HepG2 (cell line): ENCODE measurements at regions not wholly inside any gene's neighbourhood (a gene's known extent, or its start where the extent isn't known, plus 50 kb on each side); places are given as distances from the start of the nearest gene placed in this dataset.

Source experiments
- ATAC-seq: fragments of 200-7000 bp; cut with Tn5 transposase; 3 replicates; pipeline ENCODE4 v1.9.1; 2020; ENCODE audit warnings: mild to moderate bottlenecking, moderate library complexity
- BruUV-seq: library from RNA; stranded (reverse); fragments of 400-500 nt; replicated peaks from 2 replicates; lab custom pipeline; 2021; lab: Mats Ljungman, UMichigan
- CTCF ChIA-PET: fragments of 300-600 bp; formaldehyde crosslinking; extraction: SDS; loops from one replicate; lab custom pipeline; 2021; ENCODE audit warnings: low total read pairs, inconsistent platforms, low intra/inter-chr PET ratio; lab: Yijun Ruan, JAX
- POLR2A ChIA-PET: fragments of 350-600 bp; sonication (Branson Sonifier 250); formaldehyde crosslinking; loops from one replicate; lab custom pipeline; 2020; ENCODE audit warnings: antibody characterized with exemption, inconsistent platforms; lab: Yijun Ruan, JAX
- DNase-seq: peaks from one replicate; pipeline ENCODE4 v3.0.0-alpha.2; 2015; ENCODE audit warnings: low spot score
- FAIRE-seq: peaks from 3 replicates; lab custom pipeline; 2011; peaks lifted over from hg19 to GRCh38; lab: Jason Lieb, UNC
- H2AFZ ChIP-seq: one replicate; pipeline ENCODE4 v1.6.1; 2011; ENCODE audit warnings: low read length, inconsistent platforms
- H3K27ac ChIP-seq: fragments of 300-600 bp; 3 replicates; pipeline ENCODE4 v1.8.0; 2011; ENCODE audit warnings: mixed run types, mild to moderate bottlenecking, mixed read lengths, low read length, inconsistent platforms; ENCODE audit not compliant: insufficient read depth; ENCODE audit errors: extremely low read length
- H3K27me3 ChIP-seq, 2 experiments: fragments of 200-600 bp in 1 of 2; 2 replicates in 1 of 2; 3 replicates in 1 of 2; pipeline versions ENCODE4 v1.6.0 to v1.8.0; 2011; ENCODE audit warnings: low read length in 2 of 2, mild to moderate bottlenecking in 2 of 2, moderate library complexity in 2 of 2, inconsistent platforms in 1 of 2; ENCODE audit not compliant: insufficient read depth in 2 of 2, control insufficient read depth in 1 of 2
- H3K36me3 ChIP-seq, 2 experiments: fragments of 200-600 bp in 1 of 2; replicated peaks in 1 of 2; 2 replicates in 1 of 2; 3 replicates in 1 of 2; pipeline versions ENCODE4 v1.5.1 to v1.8.0; 2011; ENCODE audit warnings: low read length in 2 of 2, inconsistent platforms in 1 of 2; ENCODE audit not compliant: insufficient read depth in 2 of 2, control insufficient read depth in 1 of 2
- H3K4me1 ChIP-seq: 2 replicates; pipeline ENCODE4 v1.5.1; 2012; ENCODE audit warnings: low read length, inconsistent platforms; ENCODE audit not compliant: insufficient read depth
- H3K4me2 ChIP-seq: 2 replicates; pipeline ENCODE4 v1.6.0; 2011; ENCODE audit warnings: low read depth, low read length, inconsistent platforms
- H3K4me3 ChIP-seq, 3 experiments: fragments of 200-600 bp in 1 of 3; sonication (generic), shearing (Covaris generic) in 1 of 3; replicated peaks in 1 of 3; 2 replicates each; pipeline ENCODE4 v1.5.1; 2011 to 2016; ENCODE audit warnings: low read length in 3 of 3, inconsistent platforms in 2 of 3, low read depth in 2 of 3, mild to moderate bottlenecking in 2 of 3, control low read depth in 1 of 3, mixed read lengths in 1 of 3; ENCODE audit not compliant: insufficient read depth in 1 of 3
- H3K79me2 ChIP-seq: one replicate; pipeline ENCODE4 v1.6.1; 2011; ENCODE audit warnings: low read length, inconsistent platforms; ENCODE audit not compliant: insufficient read depth
- H3K9ac ChIP-seq: 2 replicates; pipeline ENCODE4 v1.6.0; 2011; ENCODE audit warnings: mild to moderate bottlenecking, low read depth, low read length, inconsistent platforms; ENCODE audit not compliant: insufficient read depth
- H3K9me3 ChIP-seq: 2 replicates; pipeline ENCODE4 v1.5.1; 2012; ENCODE audit warnings: mild to moderate bottlenecking, low read length
- H4K20me1 ChIP-seq: 2 replicates; pipeline ENCODE4 v1.6.0; 2011; ENCODE audit warnings: inconsistent platforms, mild to moderate bottlenecking, low read length, moderate library complexity; ENCODE audit not compliant: insufficient read depth
- ATAD3A ChIP-seq: sonication (generic); formaldehyde crosslinking; IDR thresholded peaks from 2 replicates; pipeline ENCODE4 v1.4.0; 2020; ENCODE audit warnings: missing genetic modification reagents
- CTCF ChIP-seq: sonication (generic); formaldehyde crosslinking; IDR thresholded peaks from 2 replicates; pipeline ENCODE4 v1.5.0; 2020; ENCODE audit warnings: mild to moderate bottlenecking, missing genetic modification reagents, moderate library complexity
- DRAP1 ChIP-seq: IDR thresholded peaks from 2 replicates; pipeline ENCODE4 v1.6.1; 2016; ENCODE audit warnings: missing genetic modification reagents, missing compliant biosample characterization
- HOXA5 ChIP-seq: sonication (generic); formaldehyde crosslinking; IDR thresholded peaks from 2 replicates; pipeline ENCODE4 v1.4.0; 2020; ENCODE audit warnings: missing genetic modification reagents
- MIER3 ChIP-seq: IDR thresholded peaks from 2 replicates; pipeline ENCODE4 v1.6.1; 2016; ENCODE audit warnings: missing compliant biosample characterization, borderline replicate concordance
- PBX2 ChIP-seq: IDR thresholded peaks from 2 replicates; pipeline ENCODE4 v1.6.1; 2016; ENCODE audit warnings: control low read depth
- RAD21 ChIP-seq: fragments of 450-650 bp; formaldehyde crosslinking; IDR thresholded peaks from 2 replicates; pipeline ENCODE4 v1.5.0; 2020; ENCODE audit warnings: mild to moderate bottlenecking
- RCOR2 ChIP-seq: IDR thresholded peaks from 2 replicates; pipeline ENCODE4 v1.6.1; 2016; ENCODE audit warnings: missing biosample characterization, missing genetic modification reagents
- SRF ChIP-seq: IDR thresholded peaks from 2 replicates; pipeline ENCODE4 v1.6.1; 2011; ENCODE audit warnings: mild to moderate bottlenecking, low read depth, low read length, moderate library complexity
- STAG1 ChIP-seq: sonication (generic); formaldehyde crosslinking; IDR thresholded peaks from 2 replicates; pipeline ENCODE4 v1.4.0; 2020; ENCODE audit warnings: missing genetic modification reagents
- ZBTB26 ChIP-seq: IDR thresholded peaks from 2 replicates; pipeline ENCODE4 v1.6.1; 2016; ENCODE audit warnings: missing compliant biosample characterization, missing genetic modification reagents, borderline replicate concordance
- ZC3H4 ChIP-seq: sonication (generic); formaldehyde crosslinking; IDR thresholded peaks from 2 replicates; pipeline ENCODE4 v1.4.0; 2020; ENCODE audit warnings: missing genetic modification reagents, borderline replicate concordance
- ZFP36L1 ChIP-seq: sonication (generic); formaldehyde crosslinking; IDR thresholded peaks from 2 replicates; pipeline ENCODE4 v1.8.0; 2022; ENCODE audit warnings: mild to moderate bottlenecking, missing genetic modification reagents, moderate library complexity
- ZHX1 ChIP-seq: sonication (generic); formaldehyde crosslinking; IDR thresholded peaks from 2 replicates; pipeline ENCODE4 v1.8.1; 2022; ENCODE audit warnings: low read depth, mild to moderate bottlenecking, missing genetic modification reagents
- ZNF296 ChIP-seq: sonication (generic); formaldehyde crosslinking; conservative IDR thresholded peaks from 2 replicates; pipeline ENCODE4 v1.5.0; 2020; ENCODE audit warnings: mild to moderate bottlenecking, missing genetic modification reagents
- ZNF333 ChIP-seq: sonication (generic); formaldehyde crosslinking; IDR thresholded peaks from 2 replicates; pipeline ENCODE4 v1.4.0; 2020; ENCODE audit warnings: mild to moderate bottlenecking, missing genetic modification reagents, borderline replicate concordance
- ZNF343 ChIP-seq: sonication (generic); formaldehyde crosslinking; IDR thresholded peaks from 2 replicates; pipeline ENCODE4 v1.4.0; 2020; ENCODE audit warnings: mild to moderate bottlenecking, missing genetic modification reagents
- ZNF441 ChIP-seq: sonication (generic); formaldehyde crosslinking; IDR thresholded peaks from 2 replicates; pipeline ENCODE4 v1.7.0; 2021; ENCODE audit warnings: missing genetic modification reagents, borderline replicate concordance
- ZSCAN22 ChIP-seq: sonication (generic); formaldehyde crosslinking; IDR thresholded peaks from 2 replicates; pipeline ENCODE4 v1.4.0; 2020; ENCODE audit warnings: mild to moderate bottlenecking, missing genetic modification reagents
- WGBS: methylation state at CpG from one replicate; pipeline ENCODE4 v1.1.6; 2017; ENCODE audit warnings: low lambda C conversion rate; 5-methylcytosine and 5-hydroxymethylcytosine counted together
- in situ Hi-C: cut with HindIII; loops from 2 replicates; pipeline ENCODE4 v1.10.0; 2017; ENCODE audit warnings: low pct_unique_long_range_greater_than_20kb; ENCODE audit not compliant: extremely low pct_ligation_motif_present
- intact Hi-C: fragments of 100-400 bp; cut with micrococcal nuclease; formaldehyde crosslinking; loops from one replicate; pipeline ENCODE4 v1.10.0; 2022; ENCODE audit not compliant: unreplicated experiment

GRCh38 chr3:25009665-25010064 lies 418.4 kb upstream of the RARB start:
- no peak overlapping the region for H3K9ac ChIP-seq
- intact Hi-C loops (no loop called here), in situ Hi-C loops (no loop called here)
- no peaks in the 10 kb centered on the region for H3K79me2 ChIP-seq
- FAIRE-seq (no peak), DNase-seq (no peak), ATAC-seq (no peak)
- no TSS peak for BruUV-seq
- ChIA-PET CTCF (no interaction called here), POLR2A (no interaction called here)
- H3K4me2 ChIP-seq: no peak overlapping the region
- H2AFZ ChIP-seq: no peak overlapping the region
- H3K4me3 ChIP-seq: no peak overlapping the region
- no peaks in the 10 kb centered on the region for H4K20me1 ChIP-seq
- H3K27me3 ChIP-seq: no peaks in the 10 kb centered on the region; a peak in 1 of 5 replicates
- TF ChIP-seq SRF (no peak), ZBTB26 (no peak), ZSCAN22 (CRISPR knock-in tag) (no peak), ZHX1 (CRISPR knock-in tag) (no peak), STAG1 (CRISPR knock-in tag) (no peak), DRAP1 (CRISPR knock-in tag) (no peak), ZNF441 (CRISPR knock-in tag) (no peak), MIER3 (CRISPR knock-in tag) (no peak), ATAD3A (no peak), ZNF333 (no peak), CTCF (CRISPR knock-in tag) (no peak), PBX2 (CRISPR knock-in tag) (no peak), ZNF296 (CRISPR knock-in tag) (no peak), ZNF343 (CRISPR knock-in tag) (no peak), RCOR2 (CRISPR knock-in tag) (no peak), ZC3H4 (no peak), HOXA5 (no peak), ZFP36L1 (CRISPR knock-in tag) (no peak), RAD21 (CRISPR knock-in tag) (no peak)
- H3K9me3 ChIP-seq: no peaks in the 10 kb centered on the region
- H3K36me3 ChIP-seq: no peaks in the 10 kb centered on the region
- WGBS: 3% methylated on average over 2 of the region's 2 CpGs
- H3K4me1 ChIP-seq: no peaks in the 10 kb centered on the region
- no peak overlapping the region for H3K27ac ChIP-seq
